Heart left ventricle (tissue), 16 donors: ENCODE measurements at regions not wholly inside any gene's neighbourhood (a gene's known extent, or its start where the extent isn't known, plus 50 kb on each side); places are given as distances from the start of the nearest gene placed in this dataset.

ENCODE experiments used
- ATAC-seq, 4 donors: fragments of 200-7000 bp; cut with Tn5 transposase; one replicate each; pipeline ENCODE4 v1.9.1; 2020 to 2022; ENCODE audit warnings: moderate library complexity in 4 of 4, mild to moderate bottlenecking in 3 of 4, moderate number of reproducible peaks in 1 of 4
- DNase-seq, 5 donors: peaks; one replicate each; pipeline ENCODE4 v3.0.0-alpha.2; 2020
- H3K27ac ChIP-seq, 12 donors: fragments of 200-600 bp; sonication (generic) in 4 of 12; one replicate each; pipeline versions ENCODE4 v1.5.0 to v1.8.0; 2016 to 2022; ENCODE audit warnings: mild to moderate bottlenecking in 2 of 12
- H3K27me3 ChIP-seq, 9 donors: fragments of 200-600 bp; sonication (generic) in 2 of 9; one replicate each; pipeline versions ENCODE4 v1.5.1 to v1.8.0; 2016 to 2022; ENCODE audit warnings: mild to moderate bottlenecking in 3 of 9
- H3K36me3 ChIP-seq, 9 donors: fragments of 200-600 bp; sonication (generic) in 2 of 9; one replicate each; pipeline versions ENCODE4 v1.5.0 to v1.8.0; 2018 to 2022; ENCODE audit warnings: mild to moderate bottlenecking in 2 of 9
- H3K4me1 ChIP-seq, 12 donors: fragments of 200-600 bp; sonication (generic) in 4 of 12; one replicate each; pipeline versions ENCODE4 v1.5.0 to v1.8.0; 2016 to 2022; ENCODE audit warnings: mild to moderate bottlenecking in 3 of 12
- H3K4me3 ChIP-seq, 12 donors: fragments of 200-600 bp; sonication (generic) in 4 of 12; one replicate each; pipeline versions ENCODE4 v1.5.0 to v1.8.0; 2017 to 2022; ENCODE audit warnings: mild to moderate bottlenecking in 9 of 12, moderate library complexity in 4 of 12
- H3K9me3 ChIP-seq, 12 donors: fragments of 200-600 bp; sonication (generic) in 4 of 12; one replicate each; pipeline versions ENCODE4 v1.5.0 to v1.8.0; 2016 to 2022; ENCODE audit warnings: mild to moderate bottlenecking in 1 of 12
- CTCF ChIP-seq, 12 donors: fragments of 200-600 bp; sonication (generic) in 4 of 12; IDR thresholded peaks; one replicate each; pipeline versions ENCODE4 v1.5.0 to v1.8.0; 2018 to 2022; ENCODE audit warnings: antibody characterized with exemption in 12 of 12, mild to moderate bottlenecking in 5 of 12
- POLR2A ChIP-seq, 2 donors: fragments of 450-650 bp; IDR thresholded peaks; one replicate each; pipeline ENCODE4 v1.6.1; 2017; ENCODE audit warnings: antibody characterized with exemption in 2 of 2, mild to moderate bottlenecking in 2 of 2, moderate library complexity in 2 of 2
- WGBS, 4 donors: extraction: QIAGEN DNeasy Blood & Tissue Kit in 2 of 4; methylation state at CpG; one replicate each; pipeline versions ENCODE4 v1.1.5 to v1.1.7; 2013 to 2018; 5-methylcytosine and 5-hydroxymethylcytosine counted together
- intact Hi-C, 10 donors: fragments of 100-400 bp; cut with DNase I; formaldehyde crosslinking; loops; one replicate each; pipeline versions ENCODE4 v1.11.1 to v1.14.2; 2022
- donor health status: ischemic (EF 13 %, LVEDD 7.1; RV severe dilation, severe dysfunction).
- donor health status: healthy with polysubstance abuse.
- donor health status: DM: no; HTN: yes; CAD: no.
- donor health status: DM: no; HTN: no; CAD: no.
- donor health status: ischemic (EF 25% LVEDD 6.9; RV normal size, moderate dysfunction).
- donor health status: ischemic (EF 25% LVEDD 5.7; RV mildly dilated, moderate dysfunction).
- donor health status: healthy.
- donor health status: DM: yes; HTN: yes; CAD: no.
- donor health status: ischemic (EF 35%, LVEDD 5.7; RV mildly dilated, moderate dysfunction).
- donor health status: nonischemic (EF 11% LVEDD 7.7; RV severe dilation, severe dysfunction).
- donor health status: DM: yes; HTN: yes; CAD: no.
- donor health status: PGD.
- donor health status: ischemic (EF 29% LVEDD 5.4; RV normal size, mild dysfunction).
- donor health status: nonischemic (EF 23%, LVEDD 6.1; RV moderate dilation, normal function).

DNA sequence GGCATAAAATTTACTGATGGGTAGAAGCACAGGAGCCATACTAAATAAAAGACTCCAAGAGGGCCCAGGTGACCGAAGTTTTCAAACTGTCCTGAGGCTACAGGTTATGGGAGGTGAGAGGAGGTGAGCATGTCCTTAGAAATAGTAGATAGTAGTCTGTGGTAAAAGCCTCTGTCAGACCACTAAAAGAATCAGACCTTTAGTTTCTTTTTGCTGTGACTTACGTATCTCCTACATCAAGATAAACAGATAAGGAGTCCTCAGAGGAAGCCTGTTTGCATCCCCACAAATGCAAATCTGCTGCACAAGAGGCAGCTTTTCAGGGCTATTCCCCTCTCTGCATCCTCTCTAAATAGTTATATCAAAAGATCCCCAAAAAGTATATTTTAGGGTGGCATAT, 711.6 kb upstream of the SLITRK6 start:
- ATAC-seq (no peak), DNase-seq (no peak)
- peaks cover 0 to 14% (median 0%) of the 10 kb centered on the region in 12 donors for H3K9me3 ChIP-seq
- no peaks in the 10 kb centered on the region for H3K36me3 ChIP-seq
- no peak overlapping the region for H3K4me3 ChIP-seq
- no peak for TF ChIP-seq POLR2A (IDR thresholded peaks at IDR 0.05)
- no peak for TF ChIP-seq CTCF (IDR thresholded peaks at IDR 0.05)
- no peak overlapping the region for H3K27ac ChIP-seq
- no peaks in the 10 kb centered on the region for H3K27me3 ChIP-seq
- 51 to 67% (median 57%) methylated on average over 2 of the region's 2 CpGs for WGBS, 4 donors
- intact Hi-C loops, result no loop called here
- no peaks in the 10 kb centered on the region for H3K4me1 ChIP-seq

- WGBS, 4 donors, result 79 to 86% (median 80%) methylated on average over 3 of the region's 3 CpGs
- intact Hi-C loops, result no loop called here
Observed at GRCh38 chr13:86541461-86541860, 742.2 kb upstream of the SLITRK6 start.

DNA sequence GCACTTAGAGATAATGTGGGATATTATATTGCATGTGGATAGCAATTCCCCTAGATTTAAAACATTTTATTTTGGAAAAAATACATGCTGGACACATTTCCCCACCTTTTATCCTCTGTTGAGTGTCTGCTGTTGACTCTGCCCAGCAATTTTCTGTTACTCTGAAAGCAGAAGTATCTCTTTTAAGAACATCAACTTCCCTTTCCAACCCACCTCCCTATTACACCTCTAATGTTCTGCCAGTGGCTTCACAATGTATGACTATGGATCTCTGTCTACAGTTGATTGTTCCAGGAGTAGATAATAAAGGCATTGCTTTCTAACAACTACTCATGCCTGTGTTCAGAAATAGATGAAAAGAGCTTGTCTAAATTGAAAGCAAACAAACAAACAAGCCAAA, 754.8 kb upstream of the SLITRK6 start:
- TF ChIP-seq POLR2A (IDR thresholded peaks at IDR 0.05) (no peak), CTCF (IDR thresholded peaks at IDR 0.05) (no peak)
- no peak for ATAC-seq
- DNase-seq, result no peak
- peaks cover 0 to 12% (median 0%) of the 10 kb centered on the region in 12 donors for H3K9me3 ChIP-seq
- intact Hi-C loops, result no loop called here
- H3K27me3 ChIP-seq, result no peaks in the 10 kb centered on the region
- no peaks in the 10 kb centered on the region for H3K36me3 ChIP-seq
- H3K4me1 ChIP-seq, result no peaks in the 10 kb centered on the region
- no peak overlapping the region for H3K27ac ChIP-seq
- H3K4me3 ChIP-seq, result no peak overlapping the region

More at GRCh38 chr13:86541461-86541860, 742.2 kb upstream of the SLITRK6 start:
- no peak for ATAC-seq
- no peak for DNase-seq
- H3K27ac ChIP-seq, result no peak overlapping the region
- peaks cover 0 to 17% (median 0%) of the 10 kb centered on the region in 12 donors for H3K9me3 ChIP-seq
- H3K36me3 ChIP-seq, result no peaks in the 10 kb centered on the region
- no peaks in the 10 kb centered on the region for H3K4me1 ChIP-seq
- H3K27me3 ChIP-seq, result no peaks in the 10 kb centered on the region
- H3K4me3 ChIP-seq, result no peak overlapping the region
- no peak for TF ChIP-seq CTCF (IDR thresholded peaks at IDR 0.05)
- TF ChIP-seq POLR2A (IDR thresholded peaks at IDR 0.05), result no peak

- Histone ChIP-seq H3K4me3 (no peak overlapping the region), H3K9me3 (peaks cover 0 to 7% (median 0%) of the 10 kb centered on the region in 12 donors), H3K27me3 (no peaks in the 10 kb centered on the region), H3K36me3 (no peaks in the 10 kb centered on the region), H3K4me1 (no peaks in the 10 kb centered on the region), H3K27ac (no peak overlapping the region)
- intact Hi-C loops, result no loop called here
- no peak for ATAC-seq
- TF ChIP-seq POLR2A (IDR thresholded peaks at IDR 0.05) (no peak), CTCF (IDR thresholded peaks at IDR 0.05) (no peak)
- WGBS, 4 donors, result 33 to 68% (median 62%) methylated on average over 1 of the region's 1 CpG
- DNase-seq, result no peak
Observed at GRCh38 chr13:86559901-86560300, 760.7 kb upstream of the SLITRK6 start.
